Sigmoid colon (tissue), 6 donors: ENCODE measurements at regions not wholly inside any gene's neighbourhood (a gene's known extent, or its start where the extent isn't known, plus 50 kb on each side); places are given as distances from the start of the nearest gene placed in this dataset.

Experiments
- DNase-seq: peaks from one replicate; pipeline ENCODE4 v3.0.0-alpha.2; 2019
- H3K27ac ChIP-seq, 4 donors: fragments of 200-600 bp; sonication (generic); one replicate each; pipeline ENCODE4 v1.5.1; 2016 to 2019; ENCODE audit warnings: mild to moderate bottlenecking in 1 of 4
- H3K27me3 ChIP-seq, 3 donors: fragments of 200-600 bp; sonication (generic); one replicate each; pipeline ENCODE4 v1.5.1; 2019; ENCODE audit warnings: mild to moderate bottlenecking in 1 of 3
- H3K36me3 ChIP-seq, 4 donors: fragments of 200-600 bp; sonication (generic); one replicate each; pipeline ENCODE4 v1.5.1; 2016 to 2019
- H3K4me1 ChIP-seq, 4 donors: fragments of 200-600 bp; sonication (generic); one replicate each; pipeline ENCODE4 v1.5.1; 2017 to 2019
- H3K4me3 ChIP-seq, 4 donors: fragments of 200-600 bp; sonication (generic); one replicate each; pipeline ENCODE4 v1.5.1; 2017 to 2019; ENCODE audit warnings: mild to moderate bottlenecking in 2 of 4, moderate library complexity in 1 of 4
- H3K9me3 ChIP-seq, 4 donors: fragments of 200-600 bp in 3 of 4; sonication (generic) in 3 of 4; one replicate each; pipeline versions ENCODE4 v1.5.1 to v1.6.1; 2013 to 2019
- EP300 ChIP-seq, 4 donors: sonication (generic); formaldehyde crosslinking; IDR thresholded peaks; one replicate each; pipeline ENCODE4 v1.6.1; 2017; ENCODE audit warnings: antibody characterized with exemption in 4 of 4
- POLR2A ChIP-seq, 2 donors: fragments of 450-650 bp; IDR thresholded peaks; one replicate each; pipeline ENCODE4 v1.6.1; 2016; ENCODE audit warnings: antibody characterized with exemption in 2 of 2, mild to moderate bottlenecking in 2 of 2, moderate library complexity in 2 of 2
- POLR2AphosphoS5 ChIP-seq, 4 donors: sonication (generic); formaldehyde crosslinking; IDR thresholded peaks; one replicate each; pipeline ENCODE4 v1.6.1; 2017; ENCODE audit warnings: antibody characterized with exemption in 4 of 4
- WGBS, 2 donors: extraction: QIAGEN DNeasy Blood & Tissue Kit; methylation state at CpG; one replicate each; pipeline ENCODE4 v1.1.7; 2013; 5-methylcytosine and 5-hydroxymethylcytosine counted together
- intact Hi-C: fragments of 100-400 bp; cut with DNase I; formaldehyde crosslinking; loops from one replicate; pipeline ENCODE4 v1.15.1; 2023
- TF ChIP-seq, protein P1 (sequence below), 4 experiments: fragments of 450-650 bp in 3 of 4; fragments of 200-600 bp in 1 of 4; IDR thresholded peaks; one replicate each; pipeline ENCODE4 v1.5.1; 2016 to 2019; ENCODE audit warnings: antibody characterized with exemption in 4 of 4, mild to moderate bottlenecking in 3 of 4, moderate library complexity in 2 of 4
- donor health status: healthy with polysubstance abuse.
- donor health status: healthy.

DNA sequence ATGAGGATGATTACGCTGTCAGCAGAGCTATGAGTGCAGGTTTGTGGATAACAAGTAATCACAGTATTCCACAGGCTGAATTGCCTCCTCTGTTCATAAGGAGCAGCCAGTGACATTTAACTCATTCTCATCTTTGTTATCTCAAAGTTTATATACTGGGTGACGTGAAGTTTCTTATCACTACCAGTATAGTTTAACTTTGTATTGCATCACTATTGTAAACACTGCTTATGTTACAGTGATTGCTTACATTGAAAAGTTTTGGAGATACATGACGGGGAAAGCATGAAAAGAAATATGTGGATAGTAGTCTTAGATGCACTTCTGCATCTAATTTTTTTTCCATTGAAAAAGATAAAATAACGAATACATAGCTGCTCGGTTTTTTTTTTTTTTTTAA lies 429.7 kb downstream of the VGLL3 start:
- Histone ChIP-seq H3K27ac (no peak overlapping the region), H3K4me3 (no peak overlapping the region), H3K36me3 (no peaks in the 10 kb centered on the region), H3K9me3 (no peaks in the 10 kb centered on the region), H3K27me3 (no peaks in the 10 kb centered on the region), H3K4me1 (no peaks in the 10 kb centered on the region)
- DNase-seq: no peak
- intact Hi-C loops: no loop called here
- whole genome bisulfite sequencing, 2 donors: 9 to 49% methylated on average over 5 of the region's 5 CpGs
- TF ChIP-seq, protein P1, sequence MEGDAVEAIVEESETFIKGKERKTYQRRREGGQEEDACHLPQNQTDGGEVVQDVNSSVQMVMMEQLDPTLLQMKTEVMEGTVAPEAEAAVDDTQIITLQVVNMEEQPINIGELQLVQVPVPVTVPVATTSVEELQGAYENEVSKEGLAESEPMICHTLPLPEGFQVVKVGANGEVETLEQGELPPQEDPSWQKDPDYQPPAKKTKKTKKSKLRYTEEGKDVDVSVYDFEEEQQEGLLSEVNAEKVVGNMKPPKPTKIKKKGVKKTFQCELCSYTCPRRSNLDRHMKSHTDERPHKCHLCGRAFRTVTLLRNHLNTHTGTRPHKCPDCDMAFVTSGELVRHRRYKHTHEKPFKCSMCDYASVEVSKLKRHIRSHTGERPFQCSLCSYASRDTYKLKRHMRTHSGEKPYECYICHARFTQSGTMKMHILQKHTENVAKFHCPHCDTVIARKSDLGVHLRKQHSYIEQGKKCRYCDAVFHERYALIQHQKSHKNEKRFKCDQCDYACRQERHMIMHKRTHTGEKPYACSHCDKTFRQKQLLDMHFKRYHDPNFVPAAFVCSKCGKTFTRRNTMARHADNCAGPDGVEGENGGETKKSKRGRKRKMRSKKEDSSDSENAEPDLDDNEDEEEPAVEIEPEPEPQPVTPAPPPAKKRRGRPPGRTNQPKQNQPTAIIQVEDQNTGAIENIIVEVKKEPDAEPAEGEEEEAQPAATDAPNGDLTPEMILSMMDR (IDR thresholded peaks at IDR 0.05): no peak
- TF ChIP-seq EP300 (IDR thresholded peaks at IDR 0.05) (no peak), POLR2A (IDR thresholded peaks at IDR 0.05) (no peak), POLR2AphosphoS5 (IDR thresholded peaks at IDR 0.05) (no peak)

DNA sequence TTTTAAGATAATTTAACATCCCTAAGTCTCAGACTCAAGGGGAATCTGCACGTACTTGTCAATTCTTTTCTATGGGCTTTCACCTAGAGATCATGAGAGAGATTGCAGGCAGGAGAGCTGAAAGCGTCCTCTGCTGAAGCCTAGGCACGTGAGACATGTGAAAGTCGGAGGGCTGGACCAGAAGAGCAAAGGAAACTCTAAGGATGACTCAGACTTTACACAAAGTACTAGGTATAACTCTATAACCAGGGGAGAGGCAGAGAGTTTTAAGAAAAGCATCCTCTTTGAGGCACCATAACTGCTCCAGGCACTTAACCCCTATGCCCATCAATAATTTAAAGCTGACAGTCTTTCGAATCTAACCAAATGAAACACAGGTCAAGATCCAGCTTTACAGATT lies 436.6 kb downstream of the VGLL3 start:
- Histone ChIP-seq H3K4me3 (no peak overlapping the region), H3K27me3 (no peaks in the 10 kb centered on the region), H3K9me3 (no peaks in the 10 kb centered on the region), H3K27ac (no peak overlapping the region), H3K36me3 (no peaks in the 10 kb centered on the region), H3K4me1 (no peaks in the 10 kb centered on the region)
- TF ChIP-seq EP300 (IDR thresholded peaks at IDR 0.05) (no peak), POLR2AphosphoS5 (IDR thresholded peaks at IDR 0.05) (no peak), POLR2A (IDR thresholded peaks at IDR 0.05) (no peak)
- TF ChIP-seq, protein P1 (IDR thresholded peaks at IDR 0.05): no peak
- no peak for DNase-seq
- WGBS, 2 donors: 64 to 69% methylated on average over 5 of the region's 5 CpGs
- intact Hi-C loops: no loop called here

DNA sequence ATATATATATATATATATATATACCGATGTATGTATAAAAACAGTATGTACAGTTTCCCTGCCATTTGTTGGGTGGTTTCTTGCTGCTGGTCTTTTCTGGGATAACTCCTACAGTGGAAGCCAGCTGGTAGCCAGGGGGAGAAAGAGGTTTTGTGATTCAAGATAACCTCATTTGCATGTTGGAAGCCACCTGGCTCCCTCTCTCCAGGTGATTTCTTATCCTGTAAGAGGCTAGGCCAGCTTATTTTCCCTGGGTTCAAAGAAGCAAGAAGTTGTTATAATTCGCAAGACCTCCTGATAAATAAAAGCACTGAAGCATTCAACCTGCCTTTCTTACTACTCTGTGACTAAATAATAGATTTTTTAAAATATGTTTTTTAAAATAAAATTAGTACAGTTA lies 443.3 kb downstream of the VGLL3 start:
- Histone ChIP-seq H3K27ac (no peak overlapping the region), H3K36me3 (no peaks in the 10 kb centered on the region), H3K4me3 (no peak overlapping the region), H3K9me3 (no peaks in the 10 kb centered on the region), H3K27me3 (no peaks in the 10 kb centered on the region), H3K4me1 (no peaks in the 10 kb centered on the region)
- 40 to 48% methylated on average over 2 of the region's 2 CpGs for WGBS, 2 donors
- DNase-seq: no peak
- TF ChIP-seq, protein P1 (IDR thresholded peaks at IDR 0.05): no peak
- TF ChIP-seq POLR2A (IDR thresholded peaks at IDR 0.05) (no peak), EP300 (IDR thresholded peaks at IDR 0.05) (no peak), POLR2AphosphoS5 (IDR thresholded peaks at IDR 0.05) (no peak)
- intact Hi-C loops: no loop called here

DNA sequence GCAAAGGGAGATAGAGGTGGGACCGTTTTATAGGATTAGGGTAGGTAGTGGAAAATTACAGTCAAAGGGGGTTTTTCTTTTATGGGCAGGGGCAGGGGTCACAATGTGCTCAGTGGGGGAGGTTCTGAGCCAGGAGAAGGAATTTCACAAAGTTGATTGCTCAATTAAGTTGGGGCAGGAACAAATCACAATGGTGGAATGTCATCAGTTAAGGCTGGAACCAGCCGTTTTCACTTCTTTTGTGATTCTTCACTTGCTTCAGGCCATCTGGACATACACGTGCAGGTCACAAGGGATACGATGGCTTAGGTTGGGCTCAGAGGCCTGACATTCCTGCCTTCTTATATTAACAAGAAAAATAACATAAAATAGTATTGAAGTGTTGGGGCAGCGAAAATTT lies 453.8 kb downstream of the VGLL3 start:
- intact Hi-C loops: no loop called here
- H3K4me3 ChIP-seq: no peak overlapping the region
- H3K36me3 ChIP-seq: no peaks in the 10 kb centered on the region
- H3K27ac ChIP-seq: no peak overlapping the region
- no peaks in the 10 kb centered on the region for H3K9me3 ChIP-seq
- H3K27me3 ChIP-seq: no peaks in the 10 kb centered on the region
- TF ChIP-seq EP300 (IDR thresholded peaks at IDR 0.05) (no peak), POLR2AphosphoS5 (IDR thresholded peaks at IDR 0.05) (no peak), POLR2A (IDR thresholded peaks at IDR 0.05) (no peak)
- TF ChIP-seq, protein P1 (IDR thresholded peaks at IDR 0.05): no peak
- H3K4me1 ChIP-seq: no peaks in the 10 kb centered on the region
- no peak for DNase-seq
- WGBS, 2 donors: 59 to 73% methylated on average over 5 of the region's 5 CpGs

DNA sequence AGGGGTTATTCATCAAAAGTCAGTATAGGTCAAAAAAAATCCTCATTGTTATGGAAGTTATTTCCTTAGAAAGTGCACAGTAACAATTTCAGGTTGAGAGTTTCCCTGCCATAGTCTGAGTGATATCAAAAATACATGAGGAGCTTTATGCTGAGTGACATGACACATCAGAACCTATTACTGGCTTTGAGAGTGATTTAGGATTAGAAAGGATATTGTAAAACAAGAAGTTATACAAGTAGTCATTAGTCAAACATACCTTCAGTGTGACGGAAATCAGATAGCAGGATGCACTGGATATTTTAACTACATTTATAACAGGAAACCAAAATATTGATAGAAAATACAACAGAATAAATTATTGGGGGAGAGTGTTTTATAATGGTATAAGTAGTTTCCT lies 471.1 kb downstream of the VGLL3 start:
- DNase-seq: no peak
- no peaks in the 10 kb centered on the region for H3K4me1 ChIP-seq
- H3K27ac ChIP-seq: no peak overlapping the region
- intact Hi-C loops: no loop called here
- TF ChIP-seq POLR2AphosphoS5 (IDR thresholded peaks at IDR 0.05): no peak
- TF ChIP-seq POLR2A (IDR thresholded peaks at IDR 0.05): no peak
- TF ChIP-seq EP300 (IDR thresholded peaks at IDR 0.05): no peak
- TF ChIP-seq, protein P1 (IDR thresholded peaks at IDR 0.05): no peak
- no peaks in the 10 kb centered on the region for H3K9me3 ChIP-seq
- 51 to 70% methylated on average over 1 of the region's 1 CpG for whole genome bisulfite sequencing, 2 donors
- no peaks in the 10 kb centered on the region for H3K27me3 ChIP-seq
- no peaks in the 10 kb centered on the region for H3K36me3 ChIP-seq
- no peak overlapping the region for H3K4me3 ChIP-seq
